Right cardiac atrium (tissue), 5 donors: ENCODE measurements at regions not wholly inside any gene's neighbourhood (a gene's known extent, or its start where the extent isn't known, plus 50 kb on each side); places are given as distances from the start of the nearest gene placed in this dataset.
"Not testable (repeated sequence)": the region's sequence is repeated elsewhere in the genome, so short reads cannot be mapped to it uniquely, and the experiment has no call there.

ENCODE experiments used
- ATAC-seq, 2 donors: fragments of 200-7000 bp; cut with Tn5 transposase; one replicate each; pipeline versions ENCODE4 v1.8.0 to v1.9.1; 2020; ENCODE audit warnings: moderate library complexity in 2 of 2, mild to moderate bottlenecking in 1 of 2
- DNase-seq, 3 donors: peaks; one replicate each; pipeline ENCODE4 v3.0.0-alpha.2; 2020
- H3K27ac ChIP-seq: one replicate; pipeline ENCODE4 v1.5.1; 2013; ENCODE audit warnings: mild to moderate bottlenecking, low read length, control low read depth, moderate library complexity
- H3K27me3 ChIP-seq: one replicate; pipeline ENCODE4 v1.6.1; 2013; ENCODE audit not compliant: control insufficient read depth, insufficient read depth
- H3K4me1 ChIP-seq: one replicate; pipeline ENCODE4 v1.6.1; 2013; ENCODE audit warnings: low read length; ENCODE audit not compliant: control insufficient read depth, insufficient read depth
- H3K4me3 ChIP-seq: one replicate; pipeline ENCODE4 v1.5.1; 2013; ENCODE audit warnings: low read length, control low read depth
- H3K9me3 ChIP-seq: one replicate; pipeline ENCODE4 v1.6.1; 2013; ENCODE audit warnings: low read length; ENCODE audit not compliant: control insufficient read depth
- WGBS: extraction: QIAGEN DNeasy Blood & Tissue Kit; methylation state at CpG from one replicate; pipeline ENCODE4 v1.1.7; 2013; 5-methylcytosine and 5-hydroxymethylcytosine counted together
- intact Hi-C, 4 donors: fragments of 100-400 bp; cut with DNase I; formaldehyde crosslinking; loops; one replicate each; pipeline versions ENCODE4 v1.11.0 to v1.14.0; 2022 to 2023
- donor health status: healthy with polysubstance abuse.
- donor health status: DM: no; HTN: yes; CAD: no.
- donor health status: DM: no; HTN: no; CAD: no.
- donor health status: DM: no; HTN: yes; CAD: no; lungs with severe emphysema.
- donor health status: DM: yes; HTN: yes; CAD: no.

- ATAC-seq, result no peak
- Histone ChIP-seq H3K4me3 (no peak overlapping the region), H3K27ac (no peak overlapping the region), H3K9me3 (no peaks in the 10 kb centered on the region), H3K27me3 (no peaks in the 10 kb centered on the region), H3K4me1 (no peaks in the 10 kb centered on the region)
- intact Hi-C loops, result no loop called here
- WGBS, result 71% methylated on average over 4 of the region's 4 CpGs
- DNase-seq, result no peak
Observed at GRCh38 chr1:5680600-5680999, 311.6 kb downstream of the NPHP4 start.

DNA sequence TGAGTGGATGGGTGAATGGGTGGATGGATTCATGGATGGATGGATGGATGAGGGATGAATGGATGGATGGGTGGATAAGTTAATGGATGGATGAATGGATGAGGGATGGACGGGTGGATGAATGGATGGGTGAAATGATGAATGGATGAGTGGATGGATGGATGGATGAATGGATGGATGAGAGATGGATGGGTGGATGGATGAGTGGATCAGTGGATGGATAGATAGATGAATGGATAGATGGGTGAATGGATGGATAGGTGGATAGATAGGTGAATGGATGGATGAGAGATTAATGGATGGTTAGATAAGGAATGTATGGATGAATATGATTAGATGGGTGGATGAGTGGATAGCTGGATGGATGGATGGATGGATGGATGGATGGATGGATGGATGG lies 313.5 kb downstream of the NPHP4 start:
- intact Hi-C loops, result no loop called here
- no peak overlapping the region for H3K27ac ChIP-seq
- H3K4me1 ChIP-seq, result no peaks in the 10 kb centered on the region
- ATAC-seq (no peak), DNase-seq (no peak)
- H3K4me3 ChIP-seq, result no peak overlapping the region
- H3K27me3 ChIP-seq, result no peaks in the 10 kb centered on the region
- no peaks in the 10 kb centered on the region for H3K9me3 ChIP-seq
- 67% methylated on average over 1 of the region's 1 CpG for WGBS

GRCh38 chr1:5672355-5672754 lies 319.9 kb downstream of the NPHP4 start:
- ATAC-seq, DNase-seq, H3K4me3 ChIP-seq, H3K27me3 ChIP-seq, H3K9me3 ChIP-seq, intact Hi-C loops, H3K4me1 ChIP-seq, H3K27ac ChIP-seq: not testable (repeated sequence)
- 29% methylated on average over 5 of the region's 5 CpGs for WGBS

GRCh38 chr1:5670590-5671350 lies 321.5 kb downstream of the NPHP4 start:
- Histone ChIP-seq H3K4me3 (no peak overlapping the region), H3K9me3 (no peaks in the 10 kb centered on the region), H3K27me3 (no peaks in the 10 kb centered on the region), H3K27ac (no peak overlapping the region), H3K4me1 (no peaks in the 10 kb centered on the region)
- intact Hi-C loops, result no loop called here
- no peak for DNase-seq
- 44% methylated on average over 9 of the region's 9 CpGs for WGBS
- no peak for ATAC-seq

DNA sequence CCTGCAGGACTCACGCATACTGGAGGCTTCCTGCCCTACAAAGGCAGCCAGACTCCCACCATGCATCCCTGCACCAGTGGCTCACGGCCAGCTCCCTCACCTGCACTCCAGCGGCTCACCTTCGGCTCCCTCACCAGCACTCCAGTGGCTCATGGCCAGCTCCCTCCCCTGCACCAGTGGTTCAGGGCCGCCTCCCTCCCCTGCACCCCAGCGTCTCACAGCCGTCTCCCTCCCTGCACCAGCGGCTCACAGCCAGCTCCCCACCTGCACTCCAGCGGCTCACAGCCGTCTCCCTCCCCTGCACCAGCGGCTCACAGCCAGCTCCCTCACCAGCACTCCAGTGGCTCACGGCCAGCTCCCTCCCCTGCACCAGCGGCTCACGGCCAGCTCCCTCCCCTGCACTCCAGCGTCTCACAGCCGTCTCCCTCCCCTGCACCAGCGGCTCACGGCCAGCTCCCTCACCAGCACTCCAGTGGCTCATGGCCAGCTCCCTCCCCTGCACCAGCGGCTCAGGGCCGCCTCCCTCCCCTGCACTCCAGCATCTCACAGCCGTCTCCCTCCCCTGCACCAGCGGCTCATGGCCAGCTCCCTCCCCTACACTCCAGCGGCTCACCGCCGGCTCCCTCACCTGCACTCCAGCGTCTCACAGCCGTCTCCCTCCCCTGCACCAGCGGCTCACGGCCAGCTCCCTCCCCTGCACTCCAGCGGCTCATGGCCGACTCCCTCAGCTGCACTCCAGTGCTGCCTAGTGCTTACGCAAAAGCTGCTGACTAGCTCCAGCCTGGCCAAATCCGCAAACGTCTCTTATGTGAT lies 324.5 kb downstream of the NPHP4 start:
- Histone ChIP-seq H3K4me1 (no peaks in the 10 kb centered on the region), H3K27ac (no peak overlapping the region), H3K4me3 (no peak overlapping the region), H3K9me3 (no peaks in the 10 kb centered on the region), H3K27me3 (no peaks in the 10 kb centered on the region)
- WGBS, result 58% methylated on average over 34 of the region's 34 CpGs
- ATAC-seq, result no peak
- DNase-seq, result peak in 2 of 3 donors; percentile 59 to 78
- intact Hi-C loops, result no loop called here

GRCh38 chr1:5664906-5665875 lies 327.0 kb downstream of the NPHP4 start:
- Histone ChIP-seq H3K27me3 (no peaks in the 10 kb centered on the region), H3K9me3 (no peaks in the 10 kb centered on the region), H3K4me1 (peaks cover 2% of the 10 kb centered on the region), H3K27ac (no peak overlapping the region), H3K4me3 (no peak overlapping the region)
- ATAC-seq (no peak), DNase-seq (no peak)
- intact Hi-C loops, result no loop called here
- WGBS, result 75% methylated on average over 10 of the region's 10 CpGs

DNA sequence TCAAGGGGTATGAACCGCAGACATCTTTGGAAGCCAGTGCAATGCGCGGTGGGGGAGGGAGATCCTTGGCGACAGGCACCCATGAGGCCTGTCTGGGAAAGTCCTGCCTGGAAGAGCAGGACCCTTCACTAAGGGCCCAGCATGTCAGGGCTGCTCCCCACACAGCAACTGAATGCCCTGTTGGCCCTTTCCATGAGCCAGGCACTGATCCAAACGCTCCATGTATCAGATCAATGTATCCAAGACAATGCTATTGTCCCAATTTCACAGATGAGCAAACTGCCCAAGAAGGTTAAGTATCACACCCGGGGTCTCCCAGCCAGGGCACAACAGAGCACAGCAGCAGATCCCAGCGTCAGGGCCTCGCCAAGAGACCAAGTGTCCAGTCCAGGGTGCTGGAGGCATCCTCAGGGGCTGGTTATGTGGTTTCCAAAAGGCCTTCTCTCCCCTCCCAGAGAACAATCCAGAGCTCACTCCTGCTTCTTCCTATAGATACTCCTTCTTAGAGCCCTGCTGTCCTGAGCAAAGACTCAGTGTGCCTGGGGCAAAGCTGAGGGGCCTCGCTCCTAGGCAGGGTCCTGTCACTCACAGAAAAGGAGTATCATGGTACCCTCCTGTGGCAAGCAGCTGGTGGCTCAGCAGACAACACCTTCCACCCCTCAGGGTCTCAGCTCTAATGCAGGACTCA lies 328.0 kb downstream of the NPHP4 start:
- intact Hi-C loops, result no loop called here
- no peaks in the 10 kb centered on the region for H3K27me3 ChIP-seq
- H3K4me3 ChIP-seq, result no peak overlapping the region
- no peaks in the 10 kb centered on the region for H3K9me3 ChIP-seq
- peaks cover 2% of the 10 kb centered on the region for H3K4me1 ChIP-seq
- ATAC-seq (no peak), DNase-seq (no peak)
- no peak overlapping the region for H3K27ac ChIP-seq
- 88% methylated on average over 9 of the region's 9 CpGs for WGBS

DNA sequence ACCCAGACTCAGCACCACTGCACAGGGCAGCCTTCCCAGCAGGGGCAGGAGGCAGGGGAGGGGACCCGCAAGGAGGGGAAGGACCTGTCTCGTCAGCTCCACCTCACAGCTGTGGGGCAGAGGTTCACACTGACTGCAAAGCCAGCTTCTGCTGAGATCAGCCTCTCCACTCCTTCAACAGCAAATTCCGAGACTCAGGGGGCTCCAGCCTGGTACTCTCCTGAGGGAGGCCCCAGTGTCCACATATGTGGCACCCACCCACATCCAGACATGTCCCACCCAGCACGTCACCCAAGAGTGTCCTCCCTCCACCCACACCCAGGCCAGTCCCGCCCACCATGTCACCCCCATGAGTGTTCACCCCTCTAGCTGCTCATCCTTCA lies 329.5 kb downstream of the NPHP4 start:
- no peak for DNase-seq
- Histone ChIP-seq H3K27me3 (no peaks in the 10 kb centered on the region), H3K4me3 (no peak overlapping the region), H3K27ac (no peak overlapping the region), H3K4me1 (peaks cover 2% of the 10 kb centered on the region), H3K9me3 (no peaks in the 10 kb centered on the region)
- no peak for ATAC-seq
- intact Hi-C loops, result no loop called here
- 71% methylated on average over 5 of the region's 5 CpGs for whole genome bisulfite sequencing

DNA sequence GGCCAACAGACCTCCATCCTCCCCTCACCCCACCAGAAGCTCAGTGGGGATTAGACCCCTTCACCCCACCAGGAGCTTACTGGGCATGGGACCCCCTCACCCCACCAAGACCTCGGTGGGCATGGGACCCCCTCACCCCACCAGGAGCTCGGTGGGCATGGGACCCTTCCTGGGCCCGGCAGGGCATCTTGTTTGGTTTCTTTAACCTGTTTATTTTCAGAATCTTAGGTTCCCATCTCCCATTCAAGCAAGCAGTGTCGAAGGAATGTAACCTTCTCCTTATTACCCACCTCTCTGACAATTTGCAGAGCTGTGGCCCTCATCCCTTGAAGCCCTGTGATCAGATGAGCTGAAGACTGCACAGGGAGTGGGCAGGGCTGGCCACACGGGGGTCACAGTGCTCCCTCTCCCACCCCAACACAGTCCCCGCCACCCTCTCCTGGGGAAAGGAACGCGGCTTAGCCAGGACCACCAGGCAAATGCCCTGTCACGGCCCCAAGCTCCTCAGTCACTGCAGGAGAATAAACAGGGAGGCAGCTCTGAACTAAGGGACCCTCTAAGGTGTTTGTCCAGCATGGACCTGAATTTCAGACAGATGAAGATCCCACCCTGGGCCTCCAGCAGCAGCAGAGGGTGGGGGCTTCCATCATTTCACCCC lies 330.0 kb downstream of the NPHP4 start:
- Histone ChIP-seq H3K9me3 (no peaks in the 10 kb centered on the region), H3K27me3 (no peaks in the 10 kb centered on the region), H3K4me3 (no peak overlapping the region), H3K27ac (no peak overlapping the region), H3K4me1 (peaks cover 2% of the 10 kb centered on the region)
- ATAC-seq, result no peak
- WGBS, result 82% methylated on average over 9 of the region's 9 CpGs
- intact Hi-C loops, result no loop called here
- DNase-seq, result no peak
